H7 (cell line): ENCODE measurements at regions not wholly inside any gene's neighbourhood (a gene's known extent, or its start where the extent isn't known, plus 50 kb on each side); places are given as distances from the start of the nearest gene placed in this dataset.

Experiments used
- DNase-seq: peaks from one replicate; pipeline ENCODE4 v3.0.0; 2012
- H3K27me3 ChIP-seq: 2 replicates; pipeline ENCODE4 v1.6.0; 2011; ENCODE audit warnings: mild to moderate bottlenecking, low read length; ENCODE audit not compliant: control insufficient read depth, insufficient read depth
- H3K36me3 ChIP-seq: replicated peaks from 2 replicates; pipeline ENCODE4 v1.5.1; 2011; ENCODE audit warnings: low read length; ENCODE audit not compliant: control insufficient read depth, insufficient read depth
- H3K4me3 ChIP-seq: 2 replicates; pipeline ENCODE4 v1.5.1; 2011; ENCODE audit warnings: low read depth, mild to moderate bottlenecking, control low read depth, low read length, moderate library complexity; ENCODE audit not compliant: insufficient read depth

DNA sequence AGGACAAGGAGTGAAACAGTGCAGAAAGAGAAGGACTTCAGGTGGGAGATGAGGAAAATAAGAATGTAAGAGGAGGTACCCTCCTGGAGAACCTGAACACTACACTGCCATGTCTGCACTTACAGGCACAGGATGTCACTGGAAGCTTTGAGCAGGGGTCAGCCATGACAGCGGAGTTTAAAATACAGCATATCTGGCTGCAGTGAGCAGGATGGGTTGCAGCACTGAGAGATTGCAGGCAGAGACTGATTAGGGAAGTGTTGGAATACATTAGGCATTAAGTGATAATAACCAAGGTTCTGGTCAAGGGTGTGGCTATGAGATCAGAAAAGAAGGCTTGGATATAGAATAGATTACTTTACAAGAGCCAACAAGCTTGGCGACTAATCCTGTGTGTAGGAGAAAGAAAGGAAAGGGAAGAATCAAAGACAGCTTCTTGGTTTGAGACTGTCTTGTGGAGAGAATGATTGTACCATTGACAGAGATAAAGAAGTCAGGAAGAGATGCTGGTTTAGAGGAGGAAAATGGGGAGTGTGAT lies 171.1 kb upstream of the RBMS1 start:
- H3K36me3 ChIP-seq: no peaks in the 10 kb centered on the region
- H3K27me3 ChIP-seq: no peaks in the 10 kb centered on the region
- DNase-seq: no peak
- no peak overlapping the region for H3K4me3 ChIP-seq

DNA sequence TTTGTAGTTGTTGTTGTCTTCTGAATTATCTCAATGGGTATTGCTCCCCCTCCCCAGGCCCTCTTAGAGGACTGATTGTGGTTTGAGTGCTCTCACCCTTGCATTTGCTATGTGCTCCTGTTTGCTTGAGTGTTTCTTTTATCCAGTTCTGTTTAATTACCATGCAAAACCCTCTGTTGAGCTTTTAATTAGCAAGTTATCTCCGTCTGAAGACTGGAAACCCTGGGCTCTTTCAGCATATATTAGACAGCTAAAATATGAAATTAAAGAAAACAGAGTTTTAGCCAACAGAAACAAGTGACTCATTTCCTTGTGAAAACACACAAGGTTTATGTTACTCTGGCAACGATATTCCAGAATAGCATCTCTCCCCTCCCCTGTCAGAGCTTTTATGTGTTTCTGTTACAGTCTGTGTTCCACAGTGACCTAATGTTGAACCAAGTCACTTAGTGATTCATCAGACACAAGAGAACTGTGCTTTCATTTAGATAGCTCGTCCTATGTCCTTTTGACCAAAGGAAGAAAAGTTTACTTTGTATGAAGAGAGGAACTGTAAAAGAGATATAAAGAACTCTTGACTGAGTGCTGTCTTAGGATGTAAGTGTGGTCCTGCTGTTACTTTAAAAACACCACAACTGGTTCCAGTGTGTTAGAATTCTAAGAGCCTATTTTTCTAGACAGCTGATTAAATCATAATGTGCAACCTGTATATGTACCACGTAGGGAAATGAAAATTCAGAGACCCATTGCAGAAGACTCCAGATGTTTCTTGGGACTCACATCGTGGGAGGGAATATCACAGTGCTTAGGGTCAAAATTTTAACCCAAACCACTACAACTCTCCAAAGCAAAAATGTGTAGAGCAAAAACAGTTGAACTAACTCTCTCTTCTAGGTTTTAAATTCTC lies 172.8 kb upstream of the RBMS1 start:
- Histone ChIP-seq H3K27me3 (no peaks in the 10 kb centered on the region), H3K36me3 (no peaks in the 10 kb centered on the region), H3K4me3 (no peak overlapping the region)
- DNase-seq: no peak

DNA sequence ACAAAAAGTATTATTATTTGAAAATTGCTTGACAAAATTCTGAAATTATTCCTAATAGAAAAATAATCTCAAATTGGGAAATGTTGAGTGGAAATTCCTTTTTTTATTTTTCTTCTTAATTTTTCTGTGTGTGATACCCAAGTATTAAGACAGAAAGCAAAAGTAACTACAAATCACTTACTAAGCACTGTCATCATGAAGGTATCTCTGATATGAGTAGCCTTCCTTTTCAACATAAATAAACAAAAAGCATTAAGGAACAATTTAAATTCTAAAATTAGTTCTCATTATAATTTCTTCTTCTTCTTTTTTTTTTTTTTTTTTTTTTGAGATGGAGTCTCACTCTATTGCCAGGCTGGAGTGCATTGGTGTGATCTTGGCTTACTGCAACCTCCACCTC lies 174.2 kb upstream of the RBMS1 start:
- no peak for DNase-seq
- Histone ChIP-seq H3K4me3 (no peak overlapping the region), H3K27me3 (no peaks in the 10 kb centered on the region), H3K36me3 (no peaks in the 10 kb centered on the region)

DNA sequence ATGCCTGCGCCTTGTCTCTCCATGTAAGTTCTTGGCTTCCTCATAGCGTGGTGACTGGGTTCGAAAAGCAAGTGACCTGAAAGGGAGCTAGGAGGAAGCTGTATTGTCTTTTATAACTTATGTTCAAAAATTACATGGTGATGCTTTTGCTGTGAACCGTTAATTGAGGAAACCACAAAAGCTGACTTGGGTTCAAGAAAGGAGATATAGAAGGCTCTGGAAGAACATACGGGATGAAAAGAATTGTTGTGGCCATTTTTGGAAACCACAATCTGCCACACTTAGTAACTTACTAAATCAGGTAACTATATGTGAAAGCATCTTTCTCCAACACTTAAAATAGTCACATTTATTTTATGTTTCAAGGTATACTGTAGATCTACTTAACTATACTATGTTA lies 177.0 kb upstream of the RBMS1 start:
- no peak overlapping the region for H3K4me3 ChIP-seq
- H3K36me3 ChIP-seq: no peaks in the 10 kb centered on the region
- no peak for DNase-seq
- no peaks in the 10 kb centered on the region for H3K27me3 ChIP-seq

DNA sequence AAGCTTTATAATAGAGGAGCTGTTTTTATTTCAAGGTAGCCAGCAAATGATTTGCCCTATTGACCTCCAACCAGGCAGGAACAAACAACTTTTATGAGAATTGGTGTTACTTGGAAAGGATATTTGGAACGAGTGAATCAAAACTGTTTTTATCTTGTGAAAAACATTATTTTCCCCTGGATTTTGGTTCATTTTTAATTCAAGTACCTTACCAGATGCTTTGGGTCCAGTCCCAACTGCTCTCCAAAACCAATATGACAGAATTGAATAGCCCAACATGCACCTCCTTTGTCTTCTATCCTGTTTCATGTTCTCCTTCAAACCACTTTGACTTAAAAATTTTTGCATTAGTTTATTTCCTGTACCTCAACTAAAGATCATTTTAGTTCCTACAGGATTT lies 178.6 kb upstream of the RBMS1 start:
- no peaks in the 10 kb centered on the region for H3K36me3 ChIP-seq
- H3K27me3 ChIP-seq: no peaks in the 10 kb centered on the region
- no peak overlapping the region for H3K4me3 ChIP-seq
- no peak for DNase-seq

DNA sequence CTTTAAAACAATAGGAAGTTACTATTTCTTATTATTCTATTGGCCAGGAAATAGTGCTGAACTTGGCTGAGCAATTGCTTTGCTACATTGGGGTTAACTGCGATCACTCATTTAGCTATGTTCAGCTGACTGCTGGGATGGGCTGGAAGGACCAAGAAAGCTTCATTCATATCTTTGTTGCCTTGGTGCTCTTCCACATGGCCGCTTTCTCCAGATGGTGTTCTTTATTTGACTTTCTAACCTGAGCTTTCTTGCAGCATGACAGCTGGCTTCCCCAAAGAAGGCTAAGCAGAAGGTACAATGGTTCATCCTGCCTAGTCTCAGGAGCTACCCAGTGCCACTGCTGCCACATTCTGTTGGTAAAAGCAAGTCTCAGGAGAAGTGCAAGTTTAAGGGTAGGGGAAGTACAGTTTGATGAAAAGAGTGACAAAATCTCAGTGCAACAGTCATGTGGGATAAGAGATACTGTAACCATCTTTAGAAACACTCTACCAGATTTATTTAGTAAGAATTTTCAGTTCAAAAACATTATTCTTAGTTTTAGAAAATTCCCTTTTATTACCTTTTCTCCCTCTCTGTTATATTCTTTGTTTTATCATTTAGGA lies 180.6 kb upstream of the RBMS1 start:
- DNase-seq: no peak
- Histone ChIP-seq H3K36me3 (no peaks in the 10 kb centered on the region), H3K27me3 (no peaks in the 10 kb centered on the region), H3K4me3 (no peak overlapping the region)

DNA sequence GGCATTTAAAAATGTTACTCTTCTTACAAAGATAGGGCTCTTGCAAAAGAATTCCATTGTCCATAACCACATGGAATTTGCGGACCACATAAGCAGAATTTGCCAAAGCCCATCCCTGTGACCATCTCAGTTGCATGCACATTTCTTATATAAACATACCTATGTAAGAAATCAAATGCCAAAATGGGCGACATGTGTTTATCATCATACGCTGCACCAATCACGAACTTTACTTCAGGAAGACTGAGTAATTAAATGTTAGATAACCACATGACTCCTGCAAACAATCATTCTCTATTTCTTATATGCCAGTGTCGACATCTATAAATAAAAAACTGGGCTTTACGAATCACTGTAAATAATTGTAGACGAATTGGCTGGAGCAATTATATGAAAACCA lies 186.1 kb upstream of the RBMS1 start:
- H3K27me3 ChIP-seq: no peaks in the 10 kb centered on the region
- no peaks in the 10 kb centered on the region for H3K36me3 ChIP-seq
- no peak overlapping the region for H3K4me3 ChIP-seq
- DNase-seq: no peak

DNA sequence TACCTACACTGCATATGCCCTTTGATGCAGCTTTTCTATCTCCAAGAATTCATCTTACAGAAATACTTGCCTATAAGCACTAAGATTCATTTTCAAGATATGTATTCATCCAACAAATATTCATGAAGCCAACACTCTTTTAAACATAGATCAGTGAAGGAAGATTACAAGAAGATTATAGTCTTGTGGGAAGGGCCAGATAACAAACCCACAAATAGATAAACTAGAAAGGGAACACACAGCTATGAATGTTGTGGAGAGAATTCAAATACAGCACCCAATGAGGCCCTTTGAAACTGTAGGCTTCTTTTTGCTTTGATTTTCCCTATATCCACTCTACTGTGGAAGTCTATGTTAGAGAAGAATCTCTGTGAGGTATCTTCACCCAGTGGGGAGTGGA lies 186.7 kb upstream of the RBMS1 start:
- no peak overlapping the region for H3K4me3 ChIP-seq
- no peaks in the 10 kb centered on the region for H3K36me3 ChIP-seq
- DNase-seq: no peak
- H3K27me3 ChIP-seq: no peaks in the 10 kb centered on the region

DNA sequence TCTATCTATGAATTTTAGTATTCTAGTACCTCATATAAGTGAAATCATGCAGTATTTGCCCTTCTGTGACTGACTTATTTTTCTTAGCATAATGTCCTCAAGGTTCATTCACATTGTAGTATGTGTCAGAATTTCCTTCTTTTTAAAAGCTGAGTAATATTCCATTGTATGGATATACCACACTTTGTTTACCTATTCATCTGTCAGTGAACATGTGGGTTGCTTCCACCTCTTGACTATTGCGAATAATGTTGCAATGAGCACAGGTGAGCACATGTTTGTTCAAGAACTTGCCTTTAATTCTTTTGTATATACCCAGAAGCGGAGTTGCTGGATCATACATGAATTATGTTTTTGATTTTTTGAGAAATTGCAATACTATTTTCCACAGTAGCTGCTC lies 187.4 kb upstream of the RBMS1 start:
- no peaks in the 10 kb centered on the region for H3K27me3 ChIP-seq
- H3K36me3 ChIP-seq: no peaks in the 10 kb centered on the region
- DNase-seq: no peak
- no peak overlapping the region for H3K4me3 ChIP-seq

DNA sequence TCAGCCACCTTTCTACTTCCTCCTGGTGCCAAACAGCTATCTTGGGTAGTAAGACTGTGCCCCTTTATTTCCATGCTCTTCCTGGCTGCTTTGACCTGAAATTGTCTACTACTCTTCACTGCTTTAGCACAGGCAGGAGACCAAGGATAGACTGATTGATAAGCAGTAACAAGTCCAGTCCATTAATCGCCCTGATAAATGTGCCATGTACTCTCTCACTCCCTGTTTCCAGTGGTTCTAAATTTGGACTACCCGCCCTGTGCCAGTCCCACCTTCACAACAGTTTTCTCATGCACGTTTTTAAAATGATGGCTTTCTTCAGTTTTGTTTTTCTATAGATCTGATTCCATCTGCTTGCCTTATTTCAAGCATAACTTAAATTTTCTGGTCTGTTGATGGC lies 189.6 kb upstream of the RBMS1 start:
- Histone ChIP-seq H3K27me3 (no peaks in the 10 kb centered on the region), H3K36me3 (no peaks in the 10 kb centered on the region), H3K4me3 (no peak overlapping the region)
- no peak for DNase-seq

DNA sequence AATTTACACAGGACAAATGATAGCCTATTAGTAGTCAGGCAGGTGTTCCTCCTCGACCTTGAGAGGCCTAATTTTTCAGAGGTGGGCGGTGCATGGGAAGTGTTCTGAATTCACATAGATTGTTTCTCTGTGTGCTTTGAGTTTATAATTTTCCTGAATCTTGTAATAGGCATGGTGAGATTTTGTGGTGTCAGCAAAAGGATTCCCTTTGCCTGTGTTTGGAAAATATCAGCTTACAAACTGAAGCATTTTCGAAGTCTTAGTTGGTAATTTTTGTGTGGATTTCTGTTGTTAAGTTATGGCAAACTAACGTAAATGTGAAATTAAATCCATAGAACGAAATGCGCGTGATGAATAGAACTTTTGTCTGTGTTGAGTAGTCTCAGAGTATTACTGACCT lies 194.0 kb upstream of the RBMS1 start:
- no peak for DNase-seq
- no peaks in the 10 kb centered on the region for H3K36me3 ChIP-seq
- H3K4me3 ChIP-seq: no peak overlapping the region
- H3K27me3 ChIP-seq: no peaks in the 10 kb centered on the region

DNA sequence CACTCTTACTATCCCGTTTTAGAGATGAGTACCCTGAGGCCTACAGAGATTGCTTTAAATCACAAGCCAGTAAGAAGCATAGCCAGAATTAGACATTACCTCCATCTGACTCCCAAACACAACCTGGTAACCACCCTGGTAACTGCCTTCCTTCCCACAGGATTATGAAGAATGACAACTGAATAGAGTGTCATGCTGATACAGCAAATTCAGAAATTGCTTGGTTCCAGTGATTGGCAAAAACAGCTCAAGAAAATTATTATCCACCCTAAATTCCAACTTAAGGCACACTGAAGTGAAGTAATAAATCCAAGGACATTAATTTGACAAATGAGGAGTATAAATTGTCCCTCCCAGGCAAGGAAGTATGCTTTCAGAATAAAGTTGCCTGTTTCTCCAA lies 195.8 kb upstream of the RBMS1 start:
- H3K36me3 ChIP-seq: no peaks in the 10 kb centered on the region
- H3K27me3 ChIP-seq: no peaks in the 10 kb centered on the region
- H3K4me3 ChIP-seq: no peak overlapping the region
- DNase-seq: no peak

DNA sequence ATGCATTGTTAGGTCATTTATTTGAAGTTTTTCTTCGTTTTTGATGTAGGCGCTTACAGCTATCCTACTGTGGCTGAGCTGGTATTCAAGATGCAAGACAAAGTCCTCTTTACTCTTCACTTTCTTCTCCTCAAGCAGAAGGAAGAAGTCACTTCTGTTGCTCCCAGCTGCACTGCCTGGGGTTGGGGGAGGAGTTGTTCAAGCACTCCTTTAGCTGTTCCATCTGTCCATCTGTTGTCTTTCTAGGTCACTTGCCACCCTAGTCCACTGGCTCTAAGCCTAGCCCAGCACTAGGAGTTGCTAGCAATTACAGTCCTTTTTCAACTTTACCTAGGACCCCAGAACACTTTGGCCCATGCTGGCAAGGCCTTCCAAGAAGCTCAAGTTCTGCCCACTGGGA lies 200.6 kb upstream of the RBMS1 start:
- Histone ChIP-seq H3K27me3 (no peaks in the 10 kb centered on the region), H3K4me3 (no peak overlapping the region), H3K36me3 (no peaks in the 10 kb centered on the region)
- DNase-seq: no peak

DNA sequence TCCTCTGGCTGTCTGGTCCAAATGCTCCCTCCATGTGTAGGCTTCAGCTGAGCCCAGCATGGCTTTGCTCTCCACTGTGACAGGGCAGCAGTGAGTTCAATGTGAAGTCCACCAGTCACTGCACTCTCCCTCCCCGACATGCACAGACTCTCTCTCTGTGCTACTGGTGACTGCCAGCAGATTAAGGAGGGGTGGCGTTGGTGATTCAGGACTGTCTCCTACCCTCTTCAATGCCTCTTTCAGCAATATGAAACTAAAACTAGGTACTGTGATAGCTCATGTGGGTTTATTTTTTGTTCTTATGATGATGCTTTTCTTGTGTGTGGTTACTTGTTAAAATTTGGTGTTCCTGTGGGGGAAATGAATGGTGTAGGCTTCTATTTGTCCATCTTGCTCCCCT lies 201.0 kb upstream of the RBMS1 start:
- Histone ChIP-seq H3K4me3 (no peak overlapping the region), H3K36me3 (no peaks in the 10 kb centered on the region), H3K27me3 (no peaks in the 10 kb centered on the region)
- no peak for DNase-seq

DNA sequence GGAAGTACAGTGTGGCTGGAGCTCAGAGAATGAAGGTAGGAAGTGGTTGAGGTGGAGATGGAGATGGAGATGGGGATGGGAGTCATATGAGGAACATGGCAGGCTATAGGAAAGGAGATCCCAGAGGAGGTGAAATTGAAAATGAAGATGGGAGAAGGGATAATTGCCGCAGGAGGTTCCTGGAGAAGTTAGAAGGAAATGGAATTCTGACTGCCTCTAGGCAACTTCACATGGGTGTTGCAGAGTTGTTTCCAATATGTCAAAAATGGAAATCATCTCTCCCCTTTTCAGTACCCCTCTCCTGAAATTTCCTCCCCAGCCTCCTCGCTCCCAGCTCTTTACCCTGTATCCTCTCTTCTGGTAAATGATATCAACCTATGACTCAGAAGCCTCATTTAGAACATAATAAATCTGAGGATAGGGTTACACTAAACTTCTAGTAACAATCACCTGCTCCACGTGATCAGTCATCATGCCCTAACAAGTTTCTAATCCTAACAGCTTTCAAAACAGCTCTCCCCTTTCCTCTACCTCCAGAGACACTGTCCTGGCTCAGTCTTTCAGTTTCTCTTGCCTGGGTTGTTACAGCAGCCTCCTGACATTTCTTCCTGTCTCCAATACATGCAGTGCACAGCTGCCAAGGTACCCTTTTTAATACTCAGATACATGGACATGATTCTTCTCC lies 201.9 kb upstream of the RBMS1 start:
- Histone ChIP-seq H3K4me3 (no peak overlapping the region), H3K27me3 (no peaks in the 10 kb centered on the region), H3K36me3 (no peaks in the 10 kb centered on the region)
- DNase-seq: no peak
